ENCODE measurements at regions not wholly inside any gene's neighbourhood (a gene's known extent, or its start where the extent isn't known, plus 50 kb on each side); places are given as distances from the start of the nearest gene placed in this dataset.

DNA sequence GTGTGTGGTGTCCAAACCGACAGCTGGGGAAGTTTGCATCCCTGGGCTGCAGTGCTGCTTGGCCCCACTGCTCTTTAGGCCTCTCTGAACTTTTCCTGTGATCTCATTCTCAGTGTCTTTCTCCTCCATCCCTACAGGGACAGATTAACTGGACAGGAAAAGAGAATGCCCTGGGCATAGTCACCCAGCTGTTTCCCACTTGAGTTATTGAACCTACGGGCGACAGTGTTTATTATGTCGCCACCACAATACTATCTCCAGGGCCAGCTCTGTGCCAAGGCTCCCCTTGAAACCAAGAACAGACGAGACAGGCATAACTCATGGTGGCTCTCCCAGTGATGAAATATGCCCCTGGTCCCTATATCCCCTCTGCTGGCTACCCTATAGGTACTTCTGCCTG is 147.8 kb upstream of the EPHA7 start:
- no peak for ATAC-seq
- TF ChIP-seq, protein P1, sequence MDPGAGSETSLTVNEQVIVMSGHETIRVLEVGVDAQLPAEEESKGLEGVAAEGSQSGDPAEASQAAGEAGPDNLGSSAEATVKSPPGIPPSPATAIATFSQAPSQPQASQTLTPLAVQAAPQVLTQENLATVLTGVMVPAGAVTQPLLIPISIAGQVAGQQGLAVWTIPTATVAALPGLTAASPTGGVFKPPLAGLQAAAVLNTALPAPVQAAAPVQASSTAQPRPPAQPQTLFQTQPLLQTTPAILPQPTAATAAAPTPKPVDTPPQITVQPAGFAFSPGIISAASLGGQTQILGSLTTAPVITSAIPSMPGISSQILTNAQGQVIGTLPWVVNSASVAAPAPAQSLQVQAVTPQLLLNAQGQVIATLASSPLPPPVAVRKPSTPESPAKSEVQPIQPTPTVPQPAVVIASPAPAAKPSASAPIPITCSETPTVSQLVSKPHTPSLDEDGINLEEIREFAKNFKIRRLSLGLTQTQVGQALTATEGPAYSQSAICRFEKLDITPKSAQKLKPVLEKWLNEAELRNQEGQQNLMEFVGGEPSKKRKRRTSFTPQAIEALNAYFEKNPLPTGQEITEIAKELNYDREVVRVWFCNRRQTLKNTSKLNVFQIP (CRISPR knock-in tag; IDR thresholded peaks at IDR 0.05; ENCODE audit: borderline replicate concordance, low read depth): no peak
- TF ChIP-seq RARB (CRISPR knock-in tag; IDR thresholded peaks at IDR 0.05): no peak
- TF ChIP-seq ZNF70 (CRISPR knock-in tag; IDR thresholded peaks at IDR 0.05): no peak
- TF ChIP-seq ESRRG (CRISPR knock-in tag; IDR thresholded peaks at IDR 0.05): no peak
- TF ChIP-seq ZFP30 (CRISPR knock-in tag; IDR thresholded peaks at IDR 0.05): no peak
- TF ChIP-seq, protein P2, sequence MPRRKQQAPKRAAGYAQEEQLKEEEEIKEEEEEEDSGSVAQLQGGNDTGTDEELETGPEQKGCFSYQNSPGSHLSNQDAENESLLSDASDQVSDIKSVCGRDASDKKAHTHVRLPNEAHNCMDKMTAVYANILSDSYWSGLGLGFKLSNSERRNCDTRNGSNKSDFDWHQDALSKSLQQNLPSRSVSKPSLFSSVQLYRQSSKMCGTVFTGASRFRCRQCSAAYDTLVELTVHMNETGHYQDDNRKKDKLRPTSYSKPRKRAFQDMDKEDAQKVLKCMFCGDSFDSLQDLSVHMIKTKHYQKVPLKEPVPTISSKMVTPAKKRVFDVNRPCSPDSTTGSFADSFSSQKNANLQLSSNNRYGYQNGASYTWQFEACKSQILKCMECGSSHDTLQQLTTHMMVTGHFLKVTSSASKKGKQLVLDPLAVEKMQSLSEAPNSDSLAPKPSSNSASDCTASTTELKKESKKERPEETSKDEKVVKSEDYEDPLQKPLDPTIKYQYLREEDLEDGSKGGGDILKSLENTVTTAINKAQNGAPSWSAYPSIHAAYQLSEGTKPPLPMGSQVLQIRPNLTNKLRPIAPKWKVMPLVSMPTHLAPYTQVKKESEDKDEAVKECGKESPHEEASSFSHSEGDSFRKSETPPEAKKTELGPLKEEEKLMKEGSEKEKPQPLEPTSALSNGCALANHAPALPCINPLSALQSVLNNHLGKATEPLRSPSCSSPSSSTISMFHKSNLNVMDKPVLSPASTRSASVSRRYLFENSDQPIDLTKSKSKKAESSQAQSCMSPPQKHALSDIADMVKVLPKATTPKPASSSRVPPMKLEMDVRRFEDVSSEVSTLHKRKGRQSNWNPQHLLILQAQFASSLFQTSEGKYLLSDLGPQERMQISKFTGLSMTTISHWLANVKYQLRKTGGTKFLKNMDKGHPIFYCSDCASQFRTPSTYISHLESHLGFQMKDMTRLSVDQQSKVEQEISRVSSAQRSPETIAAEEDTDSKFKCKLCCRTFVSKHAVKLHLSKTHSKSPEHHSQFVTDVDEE (CRISPR knock-in tag; IDR thresholded peaks at IDR 0.05): no peak
- TF ChIP-seq BACH2 (CRISPR knock-in tag; IDR thresholded peaks at IDR 0.05; ENCODE audit: borderline replicate concordance): no peak
- no peak for TF ChIP-seq OSR1 (CRISPR knock-in tag; IDR thresholded peaks at IDR 0.05)
- TF ChIP-seq, protein P3, sequence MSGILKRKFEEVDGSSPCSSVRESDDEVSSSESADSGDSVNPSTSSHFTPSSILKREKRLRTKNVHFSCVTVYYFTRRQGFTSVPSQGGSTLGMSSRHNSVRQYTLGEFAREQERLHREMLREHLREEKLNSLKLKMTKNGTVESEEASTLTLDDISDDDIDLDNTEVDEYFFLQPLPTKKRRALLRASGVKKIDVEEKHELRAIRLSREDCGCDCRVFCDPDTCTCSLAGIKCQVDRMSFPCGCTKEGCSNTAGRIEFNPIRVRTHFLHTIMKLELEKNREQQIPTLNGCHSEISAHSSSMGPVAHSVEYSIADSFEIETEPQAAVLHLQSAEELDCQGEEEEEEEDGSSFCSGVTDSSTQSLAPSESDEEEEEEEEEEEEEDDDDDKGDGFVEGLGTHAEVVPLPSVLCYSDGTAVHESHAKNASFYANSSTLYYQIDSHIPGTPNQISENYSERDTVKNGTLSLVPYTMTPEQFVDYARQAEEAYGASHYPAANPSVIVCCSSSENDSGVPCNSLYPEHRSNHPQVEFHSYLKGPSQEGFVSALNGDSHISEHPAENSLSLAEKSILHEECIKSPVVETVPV (CRISPR knock-in tag; IDR thresholded peaks at IDR 0.05): no peak
- no peak for TF ChIP-seq ZNF565 (CRISPR knock-in tag; conservative IDR thresholded peaks at IDR 0.05; ENCODE audit: low read depth)
- no peak for TF ChIP-seq CSDC2 (CRISPR knock-in tag; IDR thresholded peaks at IDR 0.05)
- TF ChIP-seq ZC3H10 (CRISPR knock-in tag; IDR thresholded peaks at IDR 0.05): no peak
- TF ChIP-seq, protein P4, sequence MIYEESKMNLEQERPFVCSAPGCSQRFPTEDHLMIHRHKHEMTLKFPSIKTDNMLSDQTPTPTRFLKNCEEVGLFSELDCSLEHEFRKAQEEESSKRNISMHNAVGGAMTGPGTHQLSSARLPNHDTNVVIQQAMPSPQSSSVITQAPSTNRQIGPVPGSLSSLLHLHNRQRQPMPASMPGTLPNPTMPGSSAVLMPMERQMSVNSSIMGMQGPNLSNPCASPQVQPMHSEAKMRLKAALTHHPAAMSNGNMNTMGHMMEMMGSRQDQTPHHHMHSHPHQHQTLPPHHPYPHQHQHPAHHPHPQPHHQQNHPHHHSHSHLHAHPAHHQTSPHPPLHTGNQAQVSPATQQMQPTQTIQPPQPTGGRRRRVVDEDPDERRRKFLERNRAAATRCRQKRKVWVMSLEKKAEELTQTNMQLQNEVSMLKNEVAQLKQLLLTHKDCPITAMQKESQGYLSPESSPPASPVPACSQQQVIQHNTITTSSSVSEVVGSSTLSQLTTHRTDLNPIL (CRISPR knock-in tag; IDR thresholded peaks at IDR 0.05; ENCODE audit: low read depth): no peak
- no peak for TF ChIP-seq GLIS3 (CRISPR knock-in tag; IDR thresholded peaks at IDR 0.05)
- no peak for TF ChIP-seq ZNF8 (CRISPR knock-in tag; IDR thresholded peaks at IDR 0.05)
- no peak for TF ChIP-seq PPARA (CRISPR knock-in tag; IDR thresholded peaks at IDR 0.05; ENCODE audit: borderline replicate concordance)
- TF ChIP-seq, protein P5, sequence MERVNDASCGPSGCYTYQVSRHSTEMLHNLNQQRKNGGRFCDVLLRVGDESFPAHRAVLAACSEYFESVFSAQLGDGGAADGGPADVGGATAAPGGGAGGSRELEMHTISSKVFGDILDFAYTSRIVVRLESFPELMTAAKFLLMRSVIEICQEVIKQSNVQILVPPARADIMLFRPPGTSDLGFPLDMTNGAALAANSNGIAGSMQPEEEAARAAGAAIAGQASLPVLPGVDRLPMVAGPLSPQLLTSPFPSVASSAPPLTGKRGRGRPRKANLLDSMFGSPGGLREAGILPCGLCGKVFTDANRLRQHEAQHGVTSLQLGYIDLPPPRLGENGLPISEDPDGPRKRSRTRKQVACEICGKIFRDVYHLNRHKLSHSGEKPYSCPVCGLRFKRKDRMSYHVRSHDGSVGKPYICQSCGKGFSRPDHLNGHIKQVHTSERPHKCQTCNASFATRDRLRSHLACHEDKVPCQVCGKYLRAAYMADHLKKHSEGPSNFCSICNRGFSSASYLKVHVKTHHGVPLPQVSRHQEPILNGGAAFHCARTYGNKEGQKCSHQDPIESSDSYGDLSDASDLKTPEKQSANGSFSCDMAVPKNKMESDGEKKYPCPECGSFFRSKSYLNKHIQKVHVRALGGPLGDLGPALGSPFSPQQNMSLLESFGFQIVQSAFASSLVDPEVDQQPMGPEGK (CRISPR knock-in tag; IDR thresholded peaks at IDR 0.05; ENCODE audit: borderline replicate concordance): no peak
- no peak for TF ChIP-seq ZFP3 (CRISPR knock-in tag; IDR thresholded peaks at IDR 0.05)
- TF ChIP-seq TCF4 (CRISPR knock-in tag; IDR thresholded peaks at IDR 0.05; ENCODE audit: borderline replicate concordance): no peak
- TF ChIP-seq ISL1 (CRISPR knock-in tag; IDR thresholded peaks at IDR 0.05): no peak

DNA sequence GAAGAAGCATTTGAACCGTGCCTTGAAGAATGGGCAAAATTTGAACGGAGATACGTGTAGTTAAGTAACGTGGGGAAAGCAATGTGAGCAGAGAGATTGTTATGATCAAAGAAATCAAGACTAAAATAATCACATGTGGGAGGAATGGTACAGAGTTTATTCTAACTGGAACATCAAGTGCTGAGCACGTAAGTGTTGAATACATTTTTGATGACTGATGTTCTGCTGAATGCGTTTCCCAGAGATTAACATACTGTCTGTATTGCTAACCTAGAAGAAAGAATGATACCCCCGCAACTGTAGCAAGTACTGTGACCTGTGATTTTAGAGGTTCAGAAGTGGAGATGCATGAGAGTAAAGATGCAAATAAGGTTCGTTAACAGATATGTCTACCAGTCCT is 146.9 kb upstream of the EPHA7 start:
- TF ChIP-seq GLIS3 (CRISPR knock-in tag; IDR thresholded peaks at IDR 0.05): no peak
- no peak for TF ChIP-seq BACH2 (CRISPR knock-in tag; IDR thresholded peaks at IDR 0.05; ENCODE audit: borderline replicate concordance)
- TF ChIP-seq ZC3H10 (CRISPR knock-in tag; IDR thresholded peaks at IDR 0.05): no peak
- TF ChIP-seq ZFP30 (CRISPR knock-in tag; IDR thresholded peaks at IDR 0.05): no peak
- no peak for TF ChIP-seq OSR1 (CRISPR knock-in tag; IDR thresholded peaks at IDR 0.05)
- TF ChIP-seq ZNF565 (CRISPR knock-in tag; conservative IDR thresholded peaks at IDR 0.05; ENCODE audit: low read depth): no peak
- no peak for ATAC-seq

DNA sequence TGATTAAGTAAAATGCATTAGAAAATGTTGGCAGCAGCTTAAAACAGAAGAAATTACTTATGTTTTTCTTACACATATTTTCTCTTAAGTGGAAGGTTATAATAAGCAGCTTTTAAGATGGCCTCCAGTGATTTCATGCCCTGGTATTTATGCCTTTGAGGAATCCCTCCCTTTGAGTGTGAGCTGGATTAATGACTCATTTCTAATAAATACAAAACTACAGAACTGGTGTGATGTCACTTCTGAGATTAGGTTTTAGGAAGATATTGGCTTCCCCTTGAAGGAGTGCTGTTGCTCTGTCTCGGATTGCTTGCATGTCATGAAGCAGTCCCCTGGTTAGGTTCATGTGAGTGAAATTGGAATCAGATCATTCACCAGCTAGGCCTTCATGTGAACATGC is 143.2 kb upstream of the EPHA7 start:
- no peak for TF ChIP-seq CSDC2 (CRISPR knock-in tag; IDR thresholded peaks at IDR 0.05)
- TF ChIP-seq BACH2 (CRISPR knock-in tag; IDR thresholded peaks at IDR 0.05; ENCODE audit: borderline replicate concordance): no peak
- no peak for TF ChIP-seq TOX (CRISPR knock-in tag; IDR thresholded peaks at IDR 0.05; ENCODE audit: borderline replicate concordance)
- TF ChIP-seq SNAI2 (CRISPR knock-in tag; IDR thresholded peaks at IDR 0.05): no peak
- TF ChIP-seq ZNF70 (CRISPR knock-in tag; IDR thresholded peaks at IDR 0.05): no peak
- no peak for TF ChIP-seq ISL1 (CRISPR knock-in tag; IDR thresholded peaks at IDR 0.05)
- TF ChIP-seq ZNF8 (CRISPR knock-in tag; IDR thresholded peaks at IDR 0.05): no peak
- TF ChIP-seq, protein P1 (CRISPR knock-in tag; IDR thresholded peaks at IDR 0.05; ENCODE audit: borderline replicate concordance, low read depth): no peak
- TF ChIP-seq, protein P4 (CRISPR knock-in tag; IDR thresholded peaks at IDR 0.05; ENCODE audit: low read depth): no peak
- no peak for TF ChIP-seq ZFP3 (CRISPR knock-in tag; IDR thresholded peaks at IDR 0.05)
- TF ChIP-seq PPARA (CRISPR knock-in tag; IDR thresholded peaks at IDR 0.05; ENCODE audit: borderline replicate concordance): no peak
- TF ChIP-seq, protein P5 (CRISPR knock-in tag; IDR thresholded peaks at IDR 0.05; ENCODE audit: borderline replicate concordance): no peak

More for the DNA sequence above, 143.2 kb upstream of the EPHA7 start:
- no peak for ATAC-seq

All from SK-N-SH treated with all-trans-retinoic acid at 6 μM for 48 hours (cell line).